ENCODE measurements at regions not wholly inside any gene's neighbourhood (a gene's known extent, or its start where the extent isn't known, plus 50 kb on each side); places are given as distances from the start of the nearest gene placed in this dataset.

DNA sequence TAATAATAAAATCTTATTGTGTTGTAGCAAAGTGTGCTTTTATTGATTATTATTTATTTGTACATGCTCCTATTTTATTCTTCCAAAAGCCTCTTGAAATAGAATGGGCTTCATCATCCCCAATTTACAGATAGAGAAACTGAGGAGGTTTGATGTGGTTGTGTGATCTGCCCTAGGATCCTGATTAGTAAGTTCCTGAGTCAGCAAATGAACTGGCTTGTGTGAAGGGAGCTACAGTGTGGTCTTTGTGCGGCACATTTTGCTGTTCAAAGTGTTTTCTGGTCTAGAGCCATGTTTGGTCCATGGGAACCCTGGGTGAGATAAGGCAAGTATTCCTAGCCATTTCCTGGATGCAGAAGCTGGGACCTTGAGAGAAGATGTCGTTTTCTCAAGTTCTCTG is 326.9 kb downstream of the MEIS1 start:
- TF ChIP-seq, protein P1, sequence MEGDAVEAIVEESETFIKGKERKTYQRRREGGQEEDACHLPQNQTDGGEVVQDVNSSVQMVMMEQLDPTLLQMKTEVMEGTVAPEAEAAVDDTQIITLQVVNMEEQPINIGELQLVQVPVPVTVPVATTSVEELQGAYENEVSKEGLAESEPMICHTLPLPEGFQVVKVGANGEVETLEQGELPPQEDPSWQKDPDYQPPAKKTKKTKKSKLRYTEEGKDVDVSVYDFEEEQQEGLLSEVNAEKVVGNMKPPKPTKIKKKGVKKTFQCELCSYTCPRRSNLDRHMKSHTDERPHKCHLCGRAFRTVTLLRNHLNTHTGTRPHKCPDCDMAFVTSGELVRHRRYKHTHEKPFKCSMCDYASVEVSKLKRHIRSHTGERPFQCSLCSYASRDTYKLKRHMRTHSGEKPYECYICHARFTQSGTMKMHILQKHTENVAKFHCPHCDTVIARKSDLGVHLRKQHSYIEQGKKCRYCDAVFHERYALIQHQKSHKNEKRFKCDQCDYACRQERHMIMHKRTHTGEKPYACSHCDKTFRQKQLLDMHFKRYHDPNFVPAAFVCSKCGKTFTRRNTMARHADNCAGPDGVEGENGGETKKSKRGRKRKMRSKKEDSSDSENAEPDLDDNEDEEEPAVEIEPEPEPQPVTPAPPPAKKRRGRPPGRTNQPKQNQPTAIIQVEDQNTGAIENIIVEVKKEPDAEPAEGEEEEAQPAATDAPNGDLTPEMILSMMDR (IDR thresholded peaks at IDR 0.05): no peak
- TF ChIP-seq POLR2A (IDR thresholded peaks at IDR 0.05; ENCODE audit: low read depth) (no peak), POLR2AphosphoS5 (IDR thresholded peaks at IDR 0.05) (no peak), EP300 (IDR thresholded peaks at IDR 0.05) (no peak)

All from esophagus muscularis mucosa (tissue), 4 donors.